ENCODE measurements at regions not wholly inside any gene's neighbourhood (a gene's known extent, or its start where the extent isn't known, plus 50 kb on each side); places are given as distances from the start of the nearest gene placed in this dataset.

DNA sequence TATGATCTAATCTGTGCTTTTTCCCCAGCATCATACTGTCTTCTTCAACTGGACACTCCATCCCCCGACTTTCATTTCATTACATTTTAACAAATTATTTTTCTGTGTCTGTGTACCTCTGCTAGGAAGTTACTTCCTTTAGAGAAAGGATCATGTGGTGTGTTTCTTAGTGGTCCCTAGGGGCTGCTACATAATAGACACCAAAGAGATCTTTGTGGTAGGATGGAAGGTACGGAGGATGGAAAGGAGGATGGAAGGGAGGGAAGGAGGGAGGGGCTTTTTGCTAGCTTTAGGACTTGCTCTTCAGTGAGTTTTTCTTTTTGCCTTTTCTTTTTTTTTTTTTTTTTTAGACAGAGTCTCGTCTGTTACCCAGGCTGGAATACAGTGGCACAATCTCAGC lies 95.7 kb downstream of the TNFAIP3 start:
- TF ChIP-seq, protein P1, sequence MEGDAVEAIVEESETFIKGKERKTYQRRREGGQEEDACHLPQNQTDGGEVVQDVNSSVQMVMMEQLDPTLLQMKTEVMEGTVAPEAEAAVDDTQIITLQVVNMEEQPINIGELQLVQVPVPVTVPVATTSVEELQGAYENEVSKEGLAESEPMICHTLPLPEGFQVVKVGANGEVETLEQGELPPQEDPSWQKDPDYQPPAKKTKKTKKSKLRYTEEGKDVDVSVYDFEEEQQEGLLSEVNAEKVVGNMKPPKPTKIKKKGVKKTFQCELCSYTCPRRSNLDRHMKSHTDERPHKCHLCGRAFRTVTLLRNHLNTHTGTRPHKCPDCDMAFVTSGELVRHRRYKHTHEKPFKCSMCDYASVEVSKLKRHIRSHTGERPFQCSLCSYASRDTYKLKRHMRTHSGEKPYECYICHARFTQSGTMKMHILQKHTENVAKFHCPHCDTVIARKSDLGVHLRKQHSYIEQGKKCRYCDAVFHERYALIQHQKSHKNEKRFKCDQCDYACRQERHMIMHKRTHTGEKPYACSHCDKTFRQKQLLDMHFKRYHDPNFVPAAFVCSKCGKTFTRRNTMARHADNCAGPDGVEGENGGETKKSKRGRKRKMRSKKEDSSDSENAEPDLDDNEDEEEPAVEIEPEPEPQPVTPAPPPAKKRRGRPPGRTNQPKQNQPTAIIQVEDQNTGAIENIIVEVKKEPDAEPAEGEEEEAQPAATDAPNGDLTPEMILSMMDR (IDR thresholded peaks at IDR 0.05 in 4 of 5, conservative IDR thresholded peaks at IDR 0.05 in 1 of 5): no peak
- no peak for TF ChIP-seq POLR2A (IDR thresholded peaks at IDR 0.05)
